ENCODE measurements at regions not wholly inside any gene's neighbourhood (a gene's known extent, or its start where the extent isn't known, plus 50 kb on each side); places are given as distances from the start of the nearest gene placed in this dataset.
"Not testable (repeated sequence)": the region's sequence is repeated elsewhere in the genome, so short reads cannot be mapped to it uniquely, and the experiment has no call there.

DNA sequence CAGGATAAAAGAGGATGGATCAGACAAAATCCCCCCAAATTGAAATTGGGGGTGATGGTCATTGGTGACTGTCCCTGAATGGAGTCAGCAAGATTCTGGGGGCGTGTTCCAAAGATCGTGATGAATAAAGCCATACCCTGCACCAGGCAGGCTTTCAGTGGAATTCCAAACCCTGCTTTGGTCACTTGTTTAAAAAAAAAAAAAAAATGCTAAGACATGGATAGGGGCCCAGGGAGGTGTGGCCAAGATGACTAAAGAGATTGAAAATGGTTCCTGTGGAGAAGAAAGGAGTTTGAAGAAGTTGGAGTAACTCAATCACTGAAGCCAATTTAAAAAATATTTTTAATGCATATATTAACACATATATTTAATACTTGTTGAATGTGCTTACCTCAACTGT lies 161.4 kb upstream of the KCNG1 start:
- DNase-seq: no peak

DNA sequence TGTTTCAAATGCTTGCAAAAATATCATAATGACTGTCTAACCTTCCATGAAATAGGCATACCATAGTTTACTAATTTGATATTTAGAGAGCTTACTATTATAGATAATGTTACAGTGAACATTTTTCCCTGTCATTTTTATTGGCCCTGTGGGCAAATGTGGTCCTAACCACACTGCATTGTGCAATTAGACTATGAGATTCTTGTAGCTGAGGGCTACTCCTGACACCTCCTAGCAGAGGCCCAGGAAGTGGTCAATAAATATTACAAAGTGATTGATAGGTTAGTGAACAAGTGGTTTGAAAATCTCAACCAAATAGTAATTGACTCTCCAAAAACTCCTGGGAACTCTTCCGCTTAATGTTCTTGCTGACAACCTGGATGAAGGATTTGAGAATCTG lies 160.5 kb upstream of the KCNG1 start:
- DNase-seq: no peak

DNA sequence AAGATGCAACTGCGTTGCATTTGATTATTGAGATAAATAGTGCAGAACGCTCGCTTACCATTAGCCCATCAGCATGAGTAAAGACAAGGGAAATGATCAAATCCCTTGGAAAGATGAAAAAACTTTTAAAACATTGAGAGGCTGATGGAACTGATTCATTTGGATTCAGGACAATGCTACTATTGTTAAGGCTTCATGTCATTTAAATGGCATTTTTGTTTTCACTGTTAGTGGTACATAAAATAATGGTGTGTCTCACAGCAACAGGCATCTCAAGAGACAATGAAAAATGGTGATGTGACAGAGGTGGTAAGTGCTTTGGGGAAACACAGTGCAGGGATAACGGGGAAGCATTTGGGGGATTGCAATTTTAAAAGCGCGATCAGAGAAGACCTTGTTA lies 159.7 kb upstream of the KCNG1 start:
- no peak for DNase-seq

DNA sequence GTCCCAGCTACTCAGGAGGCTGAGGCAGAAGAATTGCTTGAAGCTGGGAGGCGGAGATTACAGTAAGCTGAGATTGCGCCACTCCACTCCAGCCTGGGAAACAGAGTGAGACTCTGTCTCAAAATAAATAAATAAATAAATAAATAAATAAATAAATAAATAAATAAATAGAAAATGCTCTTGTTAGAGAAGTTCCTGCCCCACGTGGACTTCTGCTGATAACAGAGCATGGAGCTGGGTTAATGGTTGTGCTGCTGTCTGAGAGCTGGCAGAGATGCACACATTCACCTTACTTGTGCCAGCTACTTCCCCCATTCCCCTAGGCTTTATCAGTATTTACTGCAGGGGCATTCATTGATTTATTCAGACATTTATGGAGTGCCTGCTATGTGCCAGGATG lies 155.2 kb upstream of the KCNG1 start:
- no peak for DNase-seq

DNA sequence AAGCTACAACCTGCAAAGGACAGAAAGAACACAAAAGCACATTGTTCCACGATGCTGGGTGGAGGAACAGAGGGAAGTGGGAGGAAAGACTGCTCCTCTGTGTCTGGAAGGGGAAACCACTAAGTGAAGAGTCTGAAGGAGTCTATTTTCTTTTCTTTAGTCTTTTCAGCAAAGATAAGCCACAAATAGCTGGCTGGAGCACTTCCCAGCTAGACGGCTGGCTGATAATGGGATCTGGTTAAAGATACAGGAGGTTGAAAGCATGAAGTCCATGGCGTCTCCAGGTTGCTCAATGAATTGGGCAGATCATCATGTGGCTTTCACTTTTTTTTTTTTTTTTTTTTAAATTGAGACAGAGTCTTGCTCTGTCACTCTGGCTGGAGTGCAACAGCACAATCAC lies 154.0 kb upstream of the KCNG1 start:
- DNase-seq: no peak

DNA sequence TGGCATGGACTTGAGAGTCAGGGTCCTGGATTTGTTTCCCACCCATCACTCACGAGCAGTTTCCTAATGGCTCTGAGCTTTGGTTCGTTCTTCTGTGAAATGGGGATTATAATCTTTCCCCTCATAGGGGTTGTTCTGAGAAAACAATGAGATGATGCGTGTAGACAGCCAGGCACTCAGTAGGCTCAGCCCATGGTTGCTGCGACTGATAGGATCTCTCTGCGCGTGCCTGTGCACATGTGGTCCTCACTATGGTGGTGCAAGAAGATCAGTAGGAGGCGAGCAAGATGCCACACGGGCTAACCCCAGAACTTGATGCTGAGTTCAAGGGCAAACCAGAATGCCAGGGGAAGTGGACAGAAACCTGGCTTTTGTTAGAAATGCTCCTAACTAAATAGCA lies 153.5 kb upstream of the KCNG1 start:
- DNase-seq: no peak

DNA sequence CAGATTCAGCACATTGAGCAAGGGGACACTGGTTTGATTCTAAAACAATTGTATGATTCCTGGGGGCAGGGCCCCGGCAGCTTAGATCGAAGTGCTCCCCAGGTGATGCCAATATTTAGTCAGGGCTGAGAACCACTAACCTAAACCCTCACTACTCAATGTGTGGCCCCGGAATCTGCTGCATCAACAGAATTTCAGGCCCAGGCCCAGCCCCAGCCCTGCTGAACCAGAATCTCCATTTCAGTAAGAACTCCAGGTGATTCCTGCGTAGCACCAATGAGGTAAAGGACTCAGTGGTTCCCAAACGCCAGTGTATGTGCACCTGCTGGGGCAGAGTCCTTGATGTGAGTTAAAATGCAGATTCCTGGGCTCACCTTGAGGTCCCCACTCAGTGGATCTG lies 152.8 kb upstream of the KCNG1 start:
- no peak for DNase-seq

DNA sequence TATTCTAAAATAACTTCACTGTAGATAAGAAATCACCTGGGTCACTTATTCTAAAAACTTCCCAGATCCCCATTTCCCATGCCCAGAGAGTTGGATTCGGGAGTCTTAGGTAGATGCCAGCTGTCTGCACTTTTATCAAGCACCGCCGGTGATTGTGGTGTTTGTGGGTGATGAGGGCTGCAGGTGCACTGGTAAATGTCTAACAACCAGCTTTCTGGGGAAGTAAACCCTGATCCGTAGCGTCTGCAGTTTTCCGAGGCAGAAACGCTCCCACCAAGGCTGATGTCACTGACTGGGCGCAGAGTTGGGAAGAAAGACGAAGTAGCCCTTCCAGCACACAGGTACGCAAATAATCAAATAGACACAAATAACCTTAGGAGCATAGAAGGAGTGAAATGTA lies 152.2 kb upstream of the KCNG1 start:
- no peak for DNase-seq

DNA sequence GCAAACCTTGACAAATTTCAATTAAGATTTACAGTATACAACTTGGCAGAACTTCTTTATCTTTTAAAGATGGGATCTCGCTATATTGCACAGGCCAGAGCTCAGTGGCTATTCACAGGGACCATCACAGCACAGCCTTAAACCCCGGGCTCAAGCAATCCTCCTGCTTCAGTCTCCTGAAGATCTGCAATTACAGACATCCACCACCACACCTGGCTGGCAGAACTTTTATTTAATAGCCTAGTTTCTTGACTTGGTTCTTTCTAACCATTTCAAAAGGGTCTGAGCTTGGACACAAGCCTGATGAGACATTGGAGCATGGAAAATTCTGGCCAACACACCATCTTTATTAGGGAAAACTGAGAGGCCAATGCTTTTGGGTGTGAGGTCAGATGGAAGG lies 151.6 kb upstream of the KCNG1 start:
- DNase-seq: no peak

DNA sequence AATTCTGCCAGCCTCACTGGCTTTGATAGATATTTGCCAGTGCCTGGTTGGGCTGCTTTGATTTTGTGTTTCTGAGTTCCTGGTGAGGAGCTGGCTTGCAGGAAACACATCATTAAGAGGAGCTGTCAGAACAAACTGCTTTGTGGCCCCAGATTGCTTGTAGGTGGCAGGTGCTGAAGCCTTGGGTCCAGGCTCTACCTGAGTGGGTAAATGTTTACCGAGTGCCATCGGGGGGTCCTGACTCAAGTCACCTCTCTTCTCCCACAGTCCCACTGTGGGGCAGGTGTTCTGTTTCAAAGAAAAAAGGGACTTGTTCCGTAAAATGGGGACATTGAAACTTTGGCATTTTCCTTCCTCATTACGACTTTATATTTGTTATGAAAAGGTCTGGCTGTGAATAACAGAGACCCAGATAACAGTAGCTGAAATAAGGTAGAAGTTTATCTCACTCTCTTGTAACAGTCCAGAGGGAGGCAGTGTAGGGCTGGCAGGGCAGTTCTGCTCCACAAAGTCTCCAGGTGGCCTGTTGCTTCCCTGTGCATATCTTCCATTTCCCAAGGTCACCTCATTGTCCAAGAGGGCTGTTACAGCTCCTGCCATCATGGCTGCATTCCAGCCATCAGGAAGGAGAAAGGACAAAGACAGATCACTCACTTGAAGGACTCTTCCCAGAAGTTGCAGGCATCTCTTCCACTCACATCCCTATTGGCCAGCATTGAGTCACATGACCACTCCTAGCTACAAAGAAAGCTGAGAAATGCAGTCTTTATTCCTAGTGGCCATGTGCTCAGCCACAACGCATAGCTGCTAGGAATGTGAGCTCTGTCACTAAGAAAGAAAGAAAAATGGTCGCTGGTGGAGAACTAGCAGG lies 149.9 kb upstream of the KCNG1 start:
- no peak for DNase-seq

DNA sequence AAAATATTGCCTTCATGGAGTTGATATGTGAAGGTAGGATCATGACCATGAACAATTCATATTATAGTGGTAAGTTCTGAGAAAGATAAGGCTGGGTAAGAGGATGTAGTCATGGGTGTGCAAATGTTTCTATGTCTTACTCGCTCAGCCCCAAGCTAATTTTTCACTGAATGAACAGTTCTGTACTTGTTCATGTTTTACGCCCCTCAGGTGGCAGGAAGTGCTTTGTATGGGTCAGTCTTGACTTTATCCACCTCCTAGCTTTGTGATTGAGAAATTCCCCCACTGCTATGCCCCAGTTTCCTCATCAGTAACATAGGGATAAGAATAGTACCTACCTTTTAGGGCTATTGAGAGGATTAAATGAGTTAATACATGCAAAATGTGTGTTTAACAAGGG lies 148.2 kb upstream of the KCNG1 start:
- DNase-seq: no peak

DNA sequence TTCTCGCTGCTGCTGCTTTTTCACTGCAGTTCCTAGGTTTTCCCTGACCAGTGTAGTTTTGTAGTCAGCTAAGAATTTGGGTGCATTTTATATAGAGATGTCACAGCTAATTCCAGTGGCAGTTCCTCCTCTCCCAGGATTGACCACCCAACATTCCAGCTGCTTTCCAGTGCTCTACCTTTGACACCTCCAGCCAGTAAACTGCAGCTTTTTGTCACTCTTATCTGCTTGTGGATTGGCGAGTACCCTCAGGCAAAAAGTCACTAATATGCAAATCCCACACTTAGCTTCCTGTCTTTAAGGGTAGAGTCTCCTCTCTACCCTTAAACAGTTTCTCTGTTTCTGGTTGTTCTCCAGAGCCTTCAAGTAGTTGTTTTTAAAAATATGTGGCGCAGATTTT lies 146.9 kb upstream of the KCNG1 start:
- no peak for DNase-seq

DNA sequence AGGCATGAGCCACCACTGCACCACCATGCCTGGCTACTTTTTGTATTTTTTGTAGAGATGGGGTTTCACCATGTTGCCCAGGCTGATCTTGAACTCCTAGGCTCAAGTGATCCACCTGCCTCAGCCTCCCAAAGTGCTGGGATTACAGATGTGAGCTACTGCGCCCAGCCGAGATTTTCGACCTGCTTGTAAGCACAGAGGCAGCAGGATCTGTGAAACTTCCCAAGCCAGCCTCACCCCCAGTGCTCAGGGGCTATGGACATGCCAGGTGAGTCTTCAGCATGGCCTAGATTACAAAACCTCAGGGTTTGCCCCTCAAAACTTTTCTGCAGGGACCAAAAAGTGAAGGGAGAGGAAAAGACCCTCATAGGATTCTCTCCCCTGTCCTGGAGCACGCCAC lies 145.0 kb upstream of the KCNG1 start:
- not testable (repeated sequence) for DNase-seq

DNA sequence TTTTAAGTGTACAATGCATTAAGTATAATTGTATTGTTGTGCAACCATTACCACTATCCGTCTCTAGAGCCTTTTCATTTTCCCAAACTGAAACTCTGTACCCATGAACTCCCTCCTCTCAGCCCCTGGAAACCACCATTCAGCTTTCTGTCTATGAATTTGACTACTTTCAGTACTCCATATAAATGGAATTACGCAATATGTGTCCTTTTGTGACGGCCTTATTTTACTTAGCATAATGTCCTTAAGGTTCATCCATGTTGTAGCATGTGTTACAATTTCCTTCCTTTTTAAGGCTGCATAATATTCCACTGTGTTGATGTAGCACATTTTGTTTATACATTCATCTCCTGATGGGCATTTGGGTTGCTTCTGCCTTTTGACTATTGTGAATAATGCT lies 143.6 kb upstream of the KCNG1 start:
- no peak for DNase-seq

DNA sequence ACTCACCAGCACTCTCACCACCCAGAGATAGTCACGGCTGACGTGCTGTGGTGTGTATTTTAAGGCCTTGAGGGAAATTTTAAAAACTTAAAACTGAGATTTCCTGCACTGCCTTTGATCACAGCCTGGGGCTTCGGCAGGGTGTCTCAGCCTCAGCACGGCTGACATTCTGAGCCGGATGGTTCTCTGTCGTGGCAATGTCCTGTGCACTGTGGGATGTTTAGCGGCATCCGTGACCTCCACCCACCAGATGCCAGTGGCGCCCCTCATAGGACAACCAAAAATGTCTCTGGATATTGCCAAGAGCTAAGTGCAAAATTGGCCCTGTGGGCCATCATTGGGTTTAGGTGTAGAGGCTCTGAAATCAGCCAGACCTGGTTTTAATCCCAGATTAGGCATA lies 142.2 kb upstream of the KCNG1 start:
- no peak for DNase-seq

DNA sequence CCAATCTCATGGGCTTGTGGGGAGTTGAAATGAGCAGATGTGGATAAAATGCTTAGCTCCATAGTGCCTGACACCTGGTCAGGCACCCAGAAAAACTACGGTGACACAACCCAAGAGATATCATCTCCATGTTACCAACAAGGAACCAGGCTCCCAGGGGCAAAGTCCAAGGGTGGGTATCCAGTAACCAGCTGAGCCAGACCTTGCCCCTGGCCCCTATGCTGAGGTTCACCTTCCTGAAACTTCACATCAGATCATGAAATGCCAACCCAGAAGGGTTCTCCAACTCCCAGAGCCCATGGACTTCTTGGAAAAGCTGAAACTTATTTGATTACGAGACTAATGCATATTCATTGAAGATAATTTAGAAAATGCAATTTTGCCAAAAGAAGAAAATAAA lies 141.8 kb upstream of the KCNG1 start:
- DNase-seq: no peak

DNA sequence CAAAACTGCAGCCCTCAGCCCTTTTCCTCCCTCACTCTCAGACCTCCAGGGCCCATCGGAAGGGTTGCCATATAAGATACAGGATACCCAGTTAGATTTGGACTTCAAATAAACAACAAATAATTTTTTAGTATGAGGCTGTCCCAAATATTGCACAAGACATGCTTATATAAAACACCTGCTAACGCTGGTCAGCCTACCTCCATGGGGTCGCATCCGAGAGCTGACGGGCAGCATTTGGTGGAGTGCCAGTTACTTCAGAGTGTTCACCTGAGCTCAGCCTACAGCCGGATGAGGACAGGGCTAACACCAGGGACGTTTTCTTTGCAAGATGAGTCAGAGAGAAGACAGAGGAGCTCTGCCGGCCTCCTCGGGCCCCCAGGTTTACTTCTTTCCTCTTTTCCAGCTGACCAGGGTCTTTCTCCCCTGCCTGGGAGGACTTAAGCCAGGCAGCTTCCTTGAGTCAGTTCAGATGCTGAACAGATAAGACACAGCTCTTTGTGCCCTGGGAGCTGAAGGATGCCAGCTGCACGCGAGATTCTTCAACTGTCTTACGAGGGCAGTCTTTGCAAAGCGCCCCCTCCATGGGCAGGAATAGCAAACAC lies 141.2 kb upstream of the KCNG1 start:
- DNase-seq: no peak

DNA sequence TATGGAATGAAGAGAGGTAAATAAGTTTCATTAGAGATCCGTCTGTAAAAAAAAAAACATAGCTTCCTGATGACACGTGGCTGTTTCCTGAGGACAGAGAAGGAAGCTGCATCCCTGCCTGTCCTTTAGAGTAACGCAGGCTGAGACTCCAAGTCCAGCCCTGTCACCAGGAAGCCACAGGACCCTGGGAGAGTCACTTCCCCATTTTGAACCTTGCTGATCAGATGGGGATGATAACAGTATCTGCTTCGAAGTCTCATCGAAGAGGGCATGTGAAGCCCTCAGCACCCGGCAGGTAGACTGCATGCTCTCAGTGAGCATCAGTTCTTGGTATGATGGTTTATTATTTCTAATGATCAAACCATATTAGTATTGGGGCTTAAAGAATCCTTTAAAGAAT lies 139.1 kb upstream of the KCNG1 start:
- no peak for DNase-seq

DNA sequence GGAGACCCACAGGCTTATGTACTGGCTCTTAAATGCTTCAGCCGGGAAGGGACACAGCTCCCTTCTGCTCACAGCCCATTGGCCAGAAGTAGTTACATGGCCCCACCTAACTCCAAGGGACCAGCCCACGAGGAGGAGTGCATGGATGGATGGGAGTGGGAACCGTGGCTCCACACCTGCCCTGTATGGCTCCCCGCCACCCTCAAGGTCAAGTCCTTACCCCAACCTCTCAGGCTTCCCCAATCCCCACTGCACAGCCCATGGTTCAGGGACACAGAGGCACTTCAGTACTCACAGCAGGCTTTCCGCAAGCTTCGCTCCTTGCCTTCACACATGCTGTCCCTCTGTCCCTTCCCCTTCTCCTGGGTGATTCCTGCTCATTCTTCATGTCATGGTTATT lies 137.9 kb upstream of the KCNG1 start:
- DNase-seq: no peak

DNA sequence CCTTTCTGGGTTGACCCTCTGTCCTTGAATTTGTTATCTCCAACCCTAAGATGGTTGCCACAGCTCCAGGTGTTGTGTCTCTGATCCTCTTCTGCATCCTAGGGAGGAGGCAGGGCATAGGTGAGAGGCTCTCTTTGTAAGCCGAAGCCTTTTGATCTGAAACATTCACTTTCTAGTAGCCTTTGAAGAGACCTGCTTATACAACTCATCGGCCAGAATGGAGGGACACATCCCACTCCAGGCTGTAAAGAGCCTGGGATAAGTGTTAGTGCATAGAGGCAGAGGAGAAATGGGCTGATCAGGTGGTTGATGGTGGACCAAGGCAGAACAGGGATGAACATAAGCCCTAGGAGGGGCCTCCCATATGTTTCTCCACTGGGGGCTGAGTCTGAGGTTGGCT lies 137.1 kb upstream of the KCNG1 start:
- DNase-seq: no peak

DNA sequence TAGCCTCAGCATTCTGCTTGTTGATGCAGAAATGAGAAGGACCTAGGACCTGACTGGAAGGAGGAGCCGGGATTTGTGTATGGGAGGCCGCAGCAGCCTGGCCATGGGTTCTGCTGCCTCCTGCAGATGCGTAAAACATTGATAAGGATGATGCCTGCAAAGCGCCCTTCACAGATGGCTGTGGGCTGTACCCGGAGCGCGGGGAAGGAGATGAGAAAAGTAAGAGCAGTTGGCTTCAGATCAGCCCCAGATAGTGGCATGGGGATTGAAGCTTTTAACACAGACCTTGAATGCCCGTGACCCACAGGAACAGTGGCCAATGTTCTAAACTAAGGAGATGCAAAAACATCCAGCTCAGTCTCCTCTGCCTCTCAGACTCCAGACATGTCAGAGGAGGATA lies 136.4 kb upstream of the KCNG1 start:
- DNase-seq: no peak

DNA sequence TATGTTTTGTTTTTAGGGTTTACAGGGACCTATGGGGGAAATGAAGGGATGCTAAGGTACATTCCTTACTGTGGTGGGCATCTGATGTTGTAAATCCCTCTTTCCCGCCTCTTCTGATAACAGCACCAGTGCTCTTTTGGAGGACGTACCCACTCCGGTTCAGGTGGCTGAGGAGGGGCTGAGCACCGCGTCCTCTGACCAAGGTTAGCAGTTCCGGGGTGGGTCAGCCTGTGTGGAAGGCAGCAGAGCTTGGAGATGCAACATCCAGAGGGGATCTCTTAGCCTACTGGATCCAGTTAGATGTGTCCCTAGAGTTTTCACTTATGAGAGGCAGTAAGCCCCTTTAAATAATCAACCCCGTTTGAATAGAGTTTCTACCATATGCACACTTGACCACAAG lies 135.3 kb upstream of the KCNG1 start:
- no peak for DNase-seq

DNA sequence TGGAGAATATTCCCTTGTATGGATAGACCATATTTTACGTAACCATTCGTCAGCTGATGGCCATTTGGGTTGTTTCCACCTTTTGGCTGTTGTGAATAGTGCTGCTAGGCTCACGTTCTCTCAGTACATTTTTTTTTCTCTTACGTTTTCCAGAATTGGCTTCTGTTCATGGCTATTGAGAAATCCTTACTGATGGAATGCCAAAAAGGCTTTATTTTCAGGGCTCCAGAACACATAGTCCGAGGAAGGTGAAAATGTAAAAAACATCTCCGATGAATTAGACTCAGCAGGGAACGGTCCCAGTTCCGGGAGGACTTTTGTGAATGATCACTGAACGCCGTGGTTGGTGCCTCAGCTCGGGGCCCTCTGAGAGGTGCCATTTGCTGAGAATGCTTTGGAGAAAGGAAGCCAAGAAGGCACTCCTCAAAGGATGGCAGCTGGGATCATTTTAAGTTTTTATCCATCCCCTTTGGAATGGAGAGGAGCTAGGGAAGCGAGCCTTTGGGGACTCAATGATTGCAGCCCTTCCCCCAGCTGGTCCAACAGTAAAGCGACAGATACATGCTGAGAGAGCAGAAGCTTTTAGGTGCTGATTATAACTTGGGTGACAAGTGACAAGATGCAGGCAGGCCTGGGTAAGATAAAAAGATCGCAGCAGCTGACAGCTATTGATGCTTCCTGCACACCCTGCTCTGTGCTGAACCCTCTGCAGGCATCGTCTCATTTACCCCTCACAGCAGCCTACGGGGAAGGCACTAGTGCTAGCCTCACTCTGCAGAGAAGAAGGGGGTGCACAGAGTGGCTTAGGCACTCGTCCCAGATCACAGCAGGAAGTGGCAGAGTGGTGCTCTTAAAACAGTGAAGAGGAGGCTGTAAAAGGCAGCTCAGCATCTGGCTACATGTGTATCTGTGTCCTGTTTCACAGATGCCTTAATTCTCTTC lies 133.4 kb upstream of the KCNG1 start:
- peak; percentile 34 for DNase-seq

All from right hindlimb (tissue), 1 donor.